Kidney epithelial cell (primary cell): ENCODE measurements at regions not wholly inside any gene's neighbourhood (a gene's known extent, or its start where the extent isn't known, plus 50 kb on each side); places are given as distances from the start of the nearest gene placed in this dataset.
A peak's percentile ranks its signal among the peaks of the same experiment; 100 is the strongest.

Experiments
- DNase-seq: peaks from one replicate; pipeline ENCODE4 v3.0.0-alpha.2; 2010; ENCODE audit warnings: low read depth
- H3K27me3 ChIP-seq: 2 replicates; pipeline ENCODE4 v1.6.0; 2011; ENCODE audit warnings: low read length; ENCODE audit not compliant: control insufficient read depth, insufficient read depth
- H3K36me3 ChIP-seq: 2 replicates; pipeline ENCODE4 v1.5.1; 2011; ENCODE audit warnings: low read length; ENCODE audit not compliant: control insufficient read depth, insufficient read depth
- H3K4me3 ChIP-seq: 2 replicates; pipeline ENCODE4 v1.5.1; 2011; ENCODE audit warnings: low read depth, mild to moderate bottlenecking, control low read depth, low read length
- TF ChIP-seq, protein P1 (sequence below): IDR thresholded peaks from 2 replicates; pipeline ENCODE4 v1.5.1; 2011; ENCODE audit warnings: mild to moderate bottlenecking, moderate library complexity, low read length, control low read depth, inconsistent platforms; ENCODE audit not compliant: insufficient read depth, poor library complexity, severe bottlenecking

DNA sequence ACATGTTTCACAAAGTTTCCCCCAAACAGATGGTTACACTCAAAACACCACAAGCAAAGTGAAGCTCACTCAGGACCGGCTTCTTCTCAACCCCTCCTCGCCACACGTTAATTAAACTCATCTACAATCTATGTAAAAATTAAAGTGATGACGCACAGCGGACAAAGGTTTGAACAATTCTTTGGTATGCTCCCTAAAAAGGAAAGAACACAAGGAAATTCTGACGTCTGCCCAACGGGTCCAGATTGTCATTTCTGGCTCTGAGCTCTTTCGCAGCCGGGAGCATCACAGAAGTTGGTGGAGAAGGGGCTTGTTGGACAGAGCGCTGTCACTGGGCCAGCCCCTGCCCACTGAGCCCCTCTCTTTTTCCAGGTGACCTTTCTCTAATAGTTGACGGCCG, 173.7 kb upstream of the CHRNA7 start:
- no peak for DNase-seq
- TF ChIP-seq, protein P1, sequence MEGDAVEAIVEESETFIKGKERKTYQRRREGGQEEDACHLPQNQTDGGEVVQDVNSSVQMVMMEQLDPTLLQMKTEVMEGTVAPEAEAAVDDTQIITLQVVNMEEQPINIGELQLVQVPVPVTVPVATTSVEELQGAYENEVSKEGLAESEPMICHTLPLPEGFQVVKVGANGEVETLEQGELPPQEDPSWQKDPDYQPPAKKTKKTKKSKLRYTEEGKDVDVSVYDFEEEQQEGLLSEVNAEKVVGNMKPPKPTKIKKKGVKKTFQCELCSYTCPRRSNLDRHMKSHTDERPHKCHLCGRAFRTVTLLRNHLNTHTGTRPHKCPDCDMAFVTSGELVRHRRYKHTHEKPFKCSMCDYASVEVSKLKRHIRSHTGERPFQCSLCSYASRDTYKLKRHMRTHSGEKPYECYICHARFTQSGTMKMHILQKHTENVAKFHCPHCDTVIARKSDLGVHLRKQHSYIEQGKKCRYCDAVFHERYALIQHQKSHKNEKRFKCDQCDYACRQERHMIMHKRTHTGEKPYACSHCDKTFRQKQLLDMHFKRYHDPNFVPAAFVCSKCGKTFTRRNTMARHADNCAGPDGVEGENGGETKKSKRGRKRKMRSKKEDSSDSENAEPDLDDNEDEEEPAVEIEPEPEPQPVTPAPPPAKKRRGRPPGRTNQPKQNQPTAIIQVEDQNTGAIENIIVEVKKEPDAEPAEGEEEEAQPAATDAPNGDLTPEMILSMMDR = no peak
- no peaks in the 10 kb centered on the region for H3K27me3 ChIP-seq
- H3K36me3 ChIP-seq = no peaks in the 10 kb centered on the region
- no peak overlapping the region for H3K4me3 ChIP-seq

- Histone ChIP-seq H3K27me3 (no peaks in the 10 kb centered on the region), H3K4me3 (no peak overlapping the region), H3K36me3 (no peaks in the 10 kb centered on the region)
- no peak for DNase-seq
- TF ChIP-seq, protein P1 = no peak
Observed at GRCh38 chr15:31857194-31857593, 173.1 kb upstream of the CHRNA7 start.

- TF ChIP-seq, protein P1 = no peak
- Histone ChIP-seq H3K27me3 (no peaks in the 10 kb centered on the region), H3K4me3 (no peak overlapping the region), H3K36me3 (no peaks in the 10 kb centered on the region)
- DNase-seq = no peak
Observed at GRCh38 chr15:31858026-31858425, 172.3 kb upstream of the CHRNA7 start.

GRCh38 chr15:31866248-31866647, 164.1 kb upstream of the CHRNA7 start:
- Histone ChIP-seq H3K27me3 (peaks cover 8% of the 10 kb centered on the region), H3K36me3 (no peaks in the 10 kb centered on the region), H3K4me3 (no peak overlapping the region)
- DNase-seq = no peak
- TF ChIP-seq, protein P1 = no peak

DNA sequence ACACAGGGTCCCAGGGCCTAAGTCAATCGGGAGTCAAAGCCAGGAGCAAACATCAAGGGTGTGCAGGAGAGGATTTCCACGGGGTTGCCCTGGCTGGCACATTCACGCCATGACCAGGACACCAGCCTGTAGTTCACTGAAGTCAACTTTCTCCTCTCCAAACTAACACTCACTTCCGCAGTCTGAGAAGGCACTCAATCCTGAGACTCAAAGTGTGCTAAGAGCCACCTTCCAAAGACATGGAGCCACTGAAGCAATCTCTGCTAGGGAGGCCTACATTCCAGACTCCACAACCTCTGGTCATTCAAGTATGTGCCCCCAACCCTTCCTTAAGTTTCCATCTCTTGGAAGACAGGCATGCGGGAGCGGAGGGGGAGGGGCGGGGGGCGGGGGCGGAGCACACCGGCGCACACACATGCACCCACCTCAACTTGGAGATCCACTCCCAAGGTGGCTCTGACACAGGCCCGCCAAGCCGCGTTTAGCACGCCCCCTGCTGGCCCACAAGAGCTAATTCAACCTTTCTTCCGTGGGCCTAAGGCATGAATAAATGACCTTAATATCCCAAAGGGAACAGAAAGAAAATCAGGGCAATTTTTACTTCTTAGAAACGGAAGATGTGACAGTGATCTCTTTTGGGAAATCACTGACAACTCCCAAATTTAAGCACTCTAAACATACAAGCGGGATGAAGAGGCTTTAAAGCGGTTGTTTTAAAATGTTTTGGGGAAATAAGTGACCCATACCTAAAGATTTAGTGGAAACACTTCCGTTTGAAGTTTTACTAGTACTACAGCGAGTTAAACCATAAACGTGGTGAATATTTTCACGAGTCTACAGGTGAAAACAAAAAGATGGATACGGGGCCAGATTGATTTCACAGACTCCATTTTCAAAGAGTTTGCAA, 162.5 kb upstream of the CHRNA7 start:
- H3K27me3 ChIP-seq = peaks cover 8% of the 10 kb centered on the region
- TF ChIP-seq, protein P1 = peak; percentile 82
- DNase-seq = no peak
- no peaks in the 10 kb centered on the region for H3K36me3 ChIP-seq
- no peak overlapping the region for H3K4me3 ChIP-seq
